ENCODE measurements at regions not wholly inside any gene's neighbourhood (a gene's known extent, or its start where the extent isn't known, plus 50 kb on each side); places are given as distances from the start of the nearest gene placed in this dataset.

DNA sequence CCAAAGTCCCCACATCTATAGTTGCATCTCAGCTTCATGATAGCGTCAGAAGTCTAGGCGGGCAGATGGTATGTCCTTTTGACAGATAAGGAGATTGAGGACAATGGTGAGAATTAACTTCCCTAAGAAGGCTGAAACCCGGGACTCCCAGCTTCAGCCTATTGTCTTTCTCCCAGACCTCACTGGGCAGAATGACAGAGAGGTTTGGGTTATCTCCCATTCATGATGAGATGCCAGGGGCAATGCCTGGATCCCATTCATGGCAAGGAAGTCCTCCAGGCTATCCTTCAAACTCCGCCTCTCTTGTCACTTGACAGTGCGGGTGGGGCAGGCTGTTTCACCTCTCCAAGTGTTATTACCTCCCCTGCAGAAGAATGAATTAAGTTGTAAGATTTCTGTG lies 100.3 kb downstream of the IRX5 start:
- TF ChIP-seq, protein P1, sequence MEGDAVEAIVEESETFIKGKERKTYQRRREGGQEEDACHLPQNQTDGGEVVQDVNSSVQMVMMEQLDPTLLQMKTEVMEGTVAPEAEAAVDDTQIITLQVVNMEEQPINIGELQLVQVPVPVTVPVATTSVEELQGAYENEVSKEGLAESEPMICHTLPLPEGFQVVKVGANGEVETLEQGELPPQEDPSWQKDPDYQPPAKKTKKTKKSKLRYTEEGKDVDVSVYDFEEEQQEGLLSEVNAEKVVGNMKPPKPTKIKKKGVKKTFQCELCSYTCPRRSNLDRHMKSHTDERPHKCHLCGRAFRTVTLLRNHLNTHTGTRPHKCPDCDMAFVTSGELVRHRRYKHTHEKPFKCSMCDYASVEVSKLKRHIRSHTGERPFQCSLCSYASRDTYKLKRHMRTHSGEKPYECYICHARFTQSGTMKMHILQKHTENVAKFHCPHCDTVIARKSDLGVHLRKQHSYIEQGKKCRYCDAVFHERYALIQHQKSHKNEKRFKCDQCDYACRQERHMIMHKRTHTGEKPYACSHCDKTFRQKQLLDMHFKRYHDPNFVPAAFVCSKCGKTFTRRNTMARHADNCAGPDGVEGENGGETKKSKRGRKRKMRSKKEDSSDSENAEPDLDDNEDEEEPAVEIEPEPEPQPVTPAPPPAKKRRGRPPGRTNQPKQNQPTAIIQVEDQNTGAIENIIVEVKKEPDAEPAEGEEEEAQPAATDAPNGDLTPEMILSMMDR (IDR thresholded peaks at IDR 0.05; ENCODE audit: low read depth, low read length, poor library complexity, severe bottlenecking): no peak
- TF ChIP-seq EZH2phosphoT487 (IDR thresholded peaks at IDR 0.05; ENCODE audit: borderline replicate concordance, low read length): no peak

All from DOHH2 (cell line).